NCI-H345 treated with DMSO at 0.1 percent for 48 hours (cell line): ENCODE measurements at regions not wholly inside any gene's neighbourhood (a gene's known extent, or its start where the extent isn't known, plus 50 kb on each side); places are given as distances from the start of the nearest gene placed in this dataset.
"Not testable (repeated sequence)": the region's sequence is repeated elsewhere in the genome, so short reads cannot be mapped to it uniquely, and the experiment has no call there.

Source experiments
- DNase-seq: peaks from one replicate; lab custom pipeline; 2025; ENCODE audit not compliant: unreplicated experiment; lab: John Stamatoyannopoulos, UW

GRCh38 chr18:56444201-56444600, 194.2 kb downstream of the TXNL1 start:
- no peak for DNase-seq

GRCh38 chr18:56443166-56443907, 195.1 kb downstream of the TXNL1 start:
- no peak for DNase-seq

- not testable (repeated sequence) for DNase-seq
These were observed 199.9 kb downstream of the TXNL1 start for GRCh38 chr18:56438480-56438879.

GRCh38 chr18:56436651-56437050, 201.7 kb downstream of the TXNL1 start:
- DNase-seq = no peak

- DNase-seq = no peak
These were observed 204.5 kb downstream of the TXNL1 start for GRCh38 chr18:56433919-56434318.

GRCh38 chr18:56431551-56431950, 206.8 kb downstream of the TXNL1 start:
- no peak for DNase-seq

- DNase-seq = no peak
These were observed 214.8 kb downstream of the TXNL1 start for GRCh38 chr18:56423626-56424025.

GRCh38 chr18:56421647-56422046, 216.7 kb downstream of the TXNL1 start:
- no peak for DNase-seq

GRCh38 chr18:56420868-56421267, 217.5 kb downstream of the TXNL1 start:
- not testable (repeated sequence) for DNase-seq

GRCh38 chr18:56414357-56414756, 224.0 kb downstream of the TXNL1 start:
- DNase-seq = no peak

GRCh38 chr18:56413862-56414261, 224.5 kb downstream of the TXNL1 start:
- no peak for DNase-seq

GRCh38 chr18:56412951-56413350, 225.4 kb downstream of the TXNL1 start:
- no peak for DNase-seq

- no peak for DNase-seq
These were observed 228.7 kb downstream of the TXNL1 start for GRCh38 chr18:56409736-56410135.

GRCh38 chr18:56407646-56408180, 230.7 kb downstream of the TXNL1 start:
- DNase-seq = no peak

- no peak for DNase-seq
These were observed 235.4 kb downstream of the TXNL1 start for GRCh38 chr18:56402872-56403516.

- DNase-seq = no peak
These were observed 244.5 kb downstream of the TXNL1 start for GRCh38 chr18:56393870-56394269.

GRCh38 chr18:56391931-56392590, 246.3 kb downstream of the TXNL1 start:
- no peak for DNase-seq

- no peak for DNase-seq
These were observed 247.8 kb downstream of the TXNL1 start for GRCh38 chr18:56390626-56391025.

GRCh38 chr18:56389190-56389589, 249.2 kb downstream of the TXNL1 start:
- no peak for DNase-seq

GRCh38 chr18:56388571-56388970, 249.8 kb downstream of the TXNL1 start:
- no peak for DNase-seq

GRCh38 chr18:56386856-56387255, 251.5 kb downstream of the TXNL1 start:
- DNase-seq = no peak

GRCh38 chr18:56383349-56383748, 255.0 kb downstream of the TXNL1 start:
- DNase-seq = no peak
